ENCODE measurements at regions not wholly inside any gene's neighbourhood (a gene's known extent, or its start where the extent isn't known, plus 50 kb on each side); places are given as distances from the start of the nearest gene placed in this dataset.

- Histone ChIP-seq H3K4me3 (no peak overlapping the region), H3K9me3 (no peaks in the 10 kb centered on the region), H3K27ac (no peak overlapping the region), H3K36me3 (replicated peaks in 1 of 2; ENCODE audit: insufficient read depth in 1 of 2, low read depth in 2 of 2) (no peaks in the 10 kb centered on the region), H3K27me3 (no peaks in the 10 kb centered on the region), H3K4me1 (no peaks in the 10 kb centered on the region)
- intact Hi-C loops (cut with DNase I) = no loop called here
- TF ChIP-seq, protein P1, sequence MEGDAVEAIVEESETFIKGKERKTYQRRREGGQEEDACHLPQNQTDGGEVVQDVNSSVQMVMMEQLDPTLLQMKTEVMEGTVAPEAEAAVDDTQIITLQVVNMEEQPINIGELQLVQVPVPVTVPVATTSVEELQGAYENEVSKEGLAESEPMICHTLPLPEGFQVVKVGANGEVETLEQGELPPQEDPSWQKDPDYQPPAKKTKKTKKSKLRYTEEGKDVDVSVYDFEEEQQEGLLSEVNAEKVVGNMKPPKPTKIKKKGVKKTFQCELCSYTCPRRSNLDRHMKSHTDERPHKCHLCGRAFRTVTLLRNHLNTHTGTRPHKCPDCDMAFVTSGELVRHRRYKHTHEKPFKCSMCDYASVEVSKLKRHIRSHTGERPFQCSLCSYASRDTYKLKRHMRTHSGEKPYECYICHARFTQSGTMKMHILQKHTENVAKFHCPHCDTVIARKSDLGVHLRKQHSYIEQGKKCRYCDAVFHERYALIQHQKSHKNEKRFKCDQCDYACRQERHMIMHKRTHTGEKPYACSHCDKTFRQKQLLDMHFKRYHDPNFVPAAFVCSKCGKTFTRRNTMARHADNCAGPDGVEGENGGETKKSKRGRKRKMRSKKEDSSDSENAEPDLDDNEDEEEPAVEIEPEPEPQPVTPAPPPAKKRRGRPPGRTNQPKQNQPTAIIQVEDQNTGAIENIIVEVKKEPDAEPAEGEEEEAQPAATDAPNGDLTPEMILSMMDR (IDR thresholded peaks at IDR 0.05) = no peak
- TF ChIP-seq POLR2A (IDR thresholded peaks at IDR 0.05) = no peak
- WGBS, 2 donors = 51 to 66% methylated on average over 2 of the region's 2 CpGs
- ATAC-seq (no peak), DNase-seq (no peak)
Observed at GRCh38 chr7:109821156-109821555, 1251.5 kb downstream of the DNAJB9 start.

GRCh38 chr7:109834851-109835250 is 1256.1 kb upstream of the LRRN3 start:
- intact Hi-C loops (cut with DNase I) = no loop called here
- TF ChIP-seq POLR2A (IDR thresholded peaks at IDR 0.05) = no peak
- TF ChIP-seq, protein P1 (IDR thresholded peaks at IDR 0.05) = no peak

GRCh38 chr7:109835577-109835976 is 1255.3 kb upstream of the LRRN3 start:
- Histone ChIP-seq H3K27ac (no peak overlapping the region), H3K4me3 (no peak overlapping the region), H3K4me1 (no peaks in the 10 kb centered on the region), H3K9me3 (no peaks in the 10 kb centered on the region), H3K27me3 (no peaks in the 10 kb centered on the region), H3K36me3 (replicated peaks in 1 of 2; ENCODE audit: insufficient read depth in 1 of 2, low read depth in 2 of 2) (no peaks in the 10 kb centered on the region)
- ATAC-seq (no peak), DNase-seq (no peak)
- TF ChIP-seq, protein P1 (IDR thresholded peaks at IDR 0.05) = no peak
- TF ChIP-seq POLR2A (IDR thresholded peaks at IDR 0.05) = no peak
- intact Hi-C loops (cut with DNase I) = no loop called here

More at GRCh38 chr7:109834851-109835250, 1256.1 kb upstream of the LRRN3 start:
- no peak overlapping the region for H3K4me3 ChIP-seq
- no peaks in the 10 kb centered on the region for H3K36me3 ChIP-seq (replicated peaks in 1 of 2; ENCODE audit: insufficient read depth in 1 of 2, low read depth in 2 of 2)
- H3K27ac ChIP-seq = no peak overlapping the region
- no peaks in the 10 kb centered on the region for H3K4me1 ChIP-seq
- H3K27me3 ChIP-seq = no peaks in the 10 kb centered on the region
- no peak for DNase-seq
- ATAC-seq = no peak
- no peaks in the 10 kb centered on the region for H3K9me3 ChIP-seq

GRCh38 chr7:109836016-109836415 is 1254.9 kb upstream of the LRRN3 start:
- H3K36me3 ChIP-seq (replicated peaks in 1 of 2; ENCODE audit: insufficient read depth in 1 of 2, low read depth in 2 of 2) = no peaks in the 10 kb centered on the region
- H3K4me3 ChIP-seq = no peak overlapping the region
- DNase-seq (no peak), ATAC-seq (no peak)
- H3K4me1 ChIP-seq = no peaks in the 10 kb centered on the region
- WGBS, 2 donors = 81 to 84% methylated on average over 3 of the region's 3 CpGs
- no peaks in the 10 kb centered on the region for H3K27me3 ChIP-seq
- TF ChIP-seq, protein P1 (IDR thresholded peaks at IDR 0.05) = no peak
- no peak for TF ChIP-seq POLR2A (IDR thresholded peaks at IDR 0.05)
- no peak overlapping the region for H3K27ac ChIP-seq
- no peaks in the 10 kb centered on the region for H3K9me3 ChIP-seq
- intact Hi-C loops (cut with DNase I) = no loop called here

GRCh38 chr7:109842386-109842785 is 1248.5 kb upstream of the LRRN3 start:
- no peaks in the 10 kb centered on the region for H3K9me3 ChIP-seq

More at GRCh38 chr7:109842386-109842785, 1248.5 kb upstream of the LRRN3 start:
- H3K27ac ChIP-seq = no peak overlapping the region
- ATAC-seq = no peak
- WGBS, 2 donors = 87% methylated on average over 4 of the region's 4 CpGs
- H3K36me3 ChIP-seq (replicated peaks in 1 of 2; ENCODE audit: insufficient read depth in 1 of 2, low read depth in 2 of 2) = no peaks in the 10 kb centered on the region
- H3K4me1 ChIP-seq = no peaks in the 10 kb centered on the region
- intact Hi-C loops (cut with DNase I) = no loop called here
- no peak for DNase-seq
- H3K4me3 ChIP-seq = no peak overlapping the region
- TF ChIP-seq, protein P1 (IDR thresholded peaks at IDR 0.05) = no peak
- no peak for TF ChIP-seq POLR2A (IDR thresholded peaks at IDR 0.05)
- no peaks in the 10 kb centered on the region for H3K27me3 ChIP-seq

All from body of pancreas (tissue), 4 donors.